Hepatocyte (in vitro differentiated cells): ENCODE measurements at regions not wholly inside any gene's neighbourhood (a gene's known extent, or its start where the extent isn't known, plus 50 kb on each side); places are given as distances from the start of the nearest gene placed in this dataset.

ENCODE experiments used
- CTCF ChIP-seq: fragments of 200-600 bp; sonication (generic); IDR thresholded peaks from 2 replicates; pipeline ENCODE4 v1.5.1; 2016; ENCODE audit warnings: antibody characterized with exemption, mild to moderate bottlenecking; ENCODE audit not compliant: poor library complexity
- EZH2 ChIP-seq: fragments of 200-600 bp; sonication (generic); IDR thresholded peaks from 2 replicates; pipeline ENCODE4 v1.6.1; 2016; ENCODE audit warnings: antibody characterized with exemption, mild to moderate bottlenecking, borderline replicate concordance

- TF ChIP-seq CTCF (no peak), EZH2 (no peak)
Observed at GRCh38 chr17:73911726-73912372, 267.6 kb upstream of the SDK2 start.
